ENCODE measurements at regions not wholly inside any gene's neighbourhood (a gene's known extent, or its start where the extent isn't known, plus 50 kb on each side); places are given as distances from the start of the nearest gene placed in this dataset.

GRCh38 chr2:3101016-3101942 lies 276.3 kb downstream of the EIPR1 start:
- FAIRE-seq (no peak), DNase-seq (ENCODE audit: insufficient read length, low spot score) (no peak)

DNA sequence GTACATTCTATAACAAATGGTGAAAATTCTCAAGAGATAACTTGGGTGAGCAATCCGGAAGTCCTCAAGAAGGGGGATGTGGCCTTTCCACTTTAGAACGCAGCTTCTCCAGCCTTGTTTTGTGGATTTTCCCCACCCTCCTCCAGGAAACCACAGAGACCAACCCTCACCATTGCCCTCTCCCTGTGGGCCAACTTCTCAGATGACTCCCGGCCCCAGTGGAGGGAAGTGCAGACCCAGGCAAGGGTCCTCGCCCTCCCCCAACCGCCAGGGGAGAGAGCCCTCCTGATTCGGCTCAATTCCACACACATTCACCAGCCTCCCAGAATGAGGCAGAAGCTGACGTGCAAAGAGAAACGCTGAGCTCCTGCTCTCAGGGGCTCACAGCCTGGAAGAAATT lies 277.2 kb downstream of the EIPR1 start:
- FAIRE-seq = no peak
- DNase-seq (ENCODE audit: insufficient read length, low spot score) = no peak

- no peak for FAIRE-seq
- no peak for DNase-seq (ENCODE audit: insufficient read length, low spot score)
Measured at GRCh38 chr2:3099860-3100234, 277.8 kb downstream of the EIPR1 start.

DNA sequence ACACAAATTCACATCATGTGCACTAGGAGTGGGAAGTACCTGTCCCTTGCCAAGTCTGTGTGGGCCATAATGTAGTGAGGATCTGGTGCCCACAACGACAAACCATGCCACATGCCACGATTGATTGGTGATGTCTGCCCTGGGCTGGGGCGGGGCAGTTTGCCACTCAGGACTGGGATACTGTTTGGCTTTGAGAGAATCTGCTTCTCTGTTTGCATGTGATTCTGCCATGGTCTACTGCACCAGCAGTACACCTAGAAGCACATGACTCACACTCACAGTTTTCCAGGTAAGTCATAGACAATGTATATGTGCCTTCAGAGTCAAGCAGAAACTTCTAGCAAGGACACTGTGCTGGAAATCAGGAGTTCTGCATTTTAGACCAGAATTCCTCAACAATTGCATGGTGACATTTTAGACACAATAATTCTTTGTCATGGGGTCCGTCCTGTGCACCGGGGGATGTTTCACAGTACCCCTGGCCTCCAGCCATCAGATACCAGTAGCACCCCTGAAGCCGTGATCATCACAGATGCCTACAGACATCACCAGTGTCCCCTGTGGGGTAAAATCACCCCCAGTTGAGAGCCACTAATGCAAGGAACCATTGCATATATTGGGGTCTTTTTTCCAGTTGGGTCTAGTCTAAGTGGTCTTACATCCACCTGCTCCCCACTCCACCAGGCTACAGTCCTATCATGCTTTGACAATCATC lies 278.3 kb downstream of the EIPR1 start:
- FAIRE-seq (no peak), DNase-seq (ENCODE audit: insufficient read length, low spot score) (no peak)

DNA sequence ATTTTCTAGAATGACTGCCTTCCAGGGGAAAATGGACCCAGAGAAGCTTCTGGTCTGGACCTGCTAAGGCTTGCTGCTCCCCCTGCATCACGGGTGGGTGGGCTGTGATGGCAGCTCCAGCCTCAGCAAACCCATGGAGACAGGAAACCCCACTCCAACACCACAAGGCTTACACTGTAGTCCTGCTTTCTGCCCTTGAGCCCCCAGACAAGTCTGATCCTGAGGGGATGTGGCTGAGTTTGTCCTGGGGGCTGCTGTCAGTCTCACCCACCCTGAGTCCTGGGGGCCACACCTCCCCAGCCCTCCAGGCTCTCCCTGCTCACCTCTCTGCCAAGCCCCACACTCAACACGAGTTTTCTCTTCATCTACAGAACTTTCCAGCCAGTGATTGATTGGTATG lies 279.4 kb downstream of the EIPR1 start:
- no peak for FAIRE-seq

DNA sequence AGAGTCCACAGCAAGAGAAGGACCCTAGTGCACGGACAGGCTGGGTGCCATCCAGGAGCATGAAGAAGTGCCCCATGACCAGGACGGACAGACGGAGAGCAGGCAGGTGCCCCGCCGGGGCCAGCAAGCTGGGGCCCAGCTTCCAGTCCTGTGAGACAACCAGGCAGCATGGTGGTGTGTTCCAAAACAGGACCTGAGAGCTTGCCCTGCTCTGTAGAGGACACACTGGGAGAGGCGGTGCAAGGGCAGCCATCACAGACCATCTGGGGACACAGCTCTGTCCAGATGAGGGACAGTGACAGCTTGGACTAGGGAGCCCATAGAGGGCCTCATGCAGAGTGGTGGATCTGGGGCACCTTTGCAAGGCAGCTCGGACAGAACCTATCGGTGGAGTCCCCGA lies 279.8 kb downstream of the EIPR1 start:
- FAIRE-seq = no peak
- DNase-seq (ENCODE audit: insufficient read length, low spot score) = no peak

More for the DNA sequence above, 279.4 kb downstream of the EIPR1 start:
- DNase-seq (ENCODE audit: insufficient read length, low spot score) = no peak

- FAIRE-seq (no peak), DNase-seq (ENCODE audit: insufficient read length, low spot score) (no peak)
Measured at GRCh38 chr2:3094999-3095958, 282.3 kb downstream of the EIPR1 start.

DNA sequence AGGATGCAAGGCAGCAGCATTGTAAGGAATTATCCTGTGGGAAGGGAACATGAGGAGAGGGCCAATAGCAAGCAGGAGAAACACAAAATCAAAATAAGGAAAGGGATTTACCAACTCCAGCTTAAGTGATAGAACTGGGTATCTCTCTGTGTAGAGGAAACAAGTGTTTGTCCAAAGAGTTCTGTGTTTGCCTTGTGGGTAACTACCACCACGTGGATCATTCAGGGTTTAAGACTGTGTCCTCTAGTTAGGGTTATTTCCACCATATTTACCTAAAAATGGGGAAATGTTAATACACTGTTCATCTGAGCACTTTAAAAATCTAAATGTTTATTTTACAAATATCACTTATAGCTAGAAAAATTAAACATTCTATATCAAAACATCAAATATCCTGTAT lies 283.3 kb downstream of the EIPR1 start:
- DNase-seq (ENCODE audit: insufficient read length, low spot score) (no peak), FAIRE-seq (no peak)

DNA sequence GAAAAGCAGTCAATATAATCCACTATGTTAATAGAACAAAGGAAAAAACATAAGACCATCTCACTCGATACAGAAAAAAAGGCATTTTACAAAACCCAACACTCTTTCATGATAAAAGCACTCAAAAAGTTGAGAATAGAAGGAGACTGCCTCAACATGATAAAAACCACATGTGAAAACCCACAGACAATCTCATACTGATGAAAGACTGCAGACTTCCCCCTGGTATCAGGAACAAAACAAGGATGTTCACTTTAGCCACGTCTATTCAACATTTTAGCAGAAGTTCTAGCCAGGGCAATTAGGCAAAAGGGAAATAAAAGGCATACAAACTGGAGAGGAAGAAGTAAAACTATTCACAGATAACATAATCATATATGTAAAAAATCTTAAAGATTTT lies 285.9 kb downstream of the EIPR1 start:
- DNase-seq (ENCODE audit: insufficient read length, low spot score) (no peak), FAIRE-seq (no peak)

DNA sequence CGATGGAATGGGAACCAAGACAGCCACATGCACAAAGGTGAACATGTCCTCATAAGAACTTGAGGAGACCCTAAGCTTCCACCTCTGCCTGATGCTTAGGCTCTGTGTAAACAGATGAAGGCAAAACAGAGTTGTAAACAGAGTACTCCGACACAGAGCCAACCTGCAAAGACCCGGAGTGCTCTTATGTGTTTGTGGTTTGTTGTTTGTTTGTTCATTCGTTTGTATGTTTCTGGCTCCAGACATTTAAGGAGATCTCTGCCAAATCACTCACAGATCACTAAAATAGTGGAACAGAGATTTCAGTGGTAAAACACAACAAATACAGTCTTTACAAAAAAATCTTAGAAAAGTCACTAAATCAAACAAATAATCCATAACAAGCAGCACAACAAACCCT lies 294.9 kb downstream of the EIPR1 start:
- FAIRE-seq (no peak), DNase-seq (ENCODE audit: insufficient read length, low spot score) (no peak)

DNA sequence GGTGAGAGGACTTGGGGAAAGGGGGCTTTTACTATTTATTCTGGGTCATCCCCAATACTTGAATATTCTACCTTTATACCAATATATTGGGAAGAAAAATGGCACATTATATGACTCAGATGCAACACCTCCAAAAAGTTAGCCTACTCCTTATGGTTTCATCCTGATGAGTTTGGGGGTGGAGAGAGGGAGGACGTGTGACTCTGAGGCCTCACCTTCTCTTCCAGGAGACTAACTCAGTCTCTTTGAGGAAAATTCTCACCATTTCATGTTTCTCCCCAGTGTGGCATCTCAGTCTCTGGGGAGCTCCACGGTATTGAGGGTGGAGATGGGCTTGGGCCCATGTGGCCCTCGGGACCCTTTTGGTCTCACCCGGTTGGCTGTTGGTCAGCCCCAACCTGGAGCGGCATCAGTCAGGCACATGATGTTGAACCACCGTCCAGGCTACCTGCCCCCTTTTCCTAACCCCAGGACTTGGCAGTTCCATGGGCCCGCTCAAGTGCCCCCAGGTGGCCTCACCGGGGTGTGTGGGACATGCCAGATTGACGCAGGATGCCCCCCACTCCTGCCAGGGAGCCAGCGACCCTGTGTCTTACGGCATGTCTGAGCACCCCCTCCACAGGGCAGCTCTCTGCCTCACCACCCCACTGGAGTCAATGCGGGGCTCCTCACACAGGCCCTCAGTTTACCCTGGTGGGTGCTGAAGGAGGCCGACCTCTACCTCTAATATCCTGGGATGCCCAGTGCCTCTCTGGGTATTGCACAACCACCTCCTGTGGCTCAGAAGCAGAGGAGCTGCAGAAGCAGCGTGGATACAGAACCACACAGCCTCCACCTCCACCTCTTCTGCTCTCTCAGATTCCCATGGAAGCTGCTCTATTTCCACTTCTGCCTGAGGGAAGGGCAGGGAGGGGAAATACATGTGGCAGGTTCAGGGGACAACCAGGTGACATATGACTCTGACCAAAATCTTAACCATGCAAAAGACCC lies 297.4 kb downstream of the EIPR1 start:
- no peak for FAIRE-seq

DNA sequence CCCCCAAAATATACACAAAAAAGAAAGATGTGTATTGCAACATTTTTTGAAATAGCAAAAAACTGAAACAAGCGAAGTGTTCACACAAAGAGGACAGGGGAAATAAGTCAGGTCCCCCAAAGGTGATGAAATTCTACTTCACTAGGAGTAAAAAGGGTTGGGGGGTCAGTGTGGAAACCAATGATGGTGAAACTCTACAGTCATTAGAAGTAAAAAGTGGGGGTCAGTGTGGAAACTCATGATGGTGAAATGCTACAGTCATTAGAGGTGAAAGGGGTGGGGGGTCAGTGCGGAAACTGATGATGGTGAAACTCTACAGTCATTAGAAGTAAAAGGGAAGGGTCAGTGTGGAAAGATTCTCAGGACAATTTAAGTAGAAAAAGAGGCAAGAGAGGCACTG lies 298.2 kb downstream of the EIPR1 start:
- no peak for FAIRE-seq

More for the DNA sequence above, 297.4 kb downstream of the EIPR1 start:
- DNase-seq (ENCODE audit: insufficient read length, low spot score) = no peak

GRCh38 chr2:3078684-3079083 lies 298.9 kb downstream of the EIPR1 start:
- DNase-seq (ENCODE audit: insufficient read length, low spot score) (no peak), FAIRE-seq (no peak)

More for the DNA sequence above, 298.2 kb downstream of the EIPR1 start:
- no peak for DNase-seq (ENCODE audit: insufficient read length, low spot score)

DNA sequence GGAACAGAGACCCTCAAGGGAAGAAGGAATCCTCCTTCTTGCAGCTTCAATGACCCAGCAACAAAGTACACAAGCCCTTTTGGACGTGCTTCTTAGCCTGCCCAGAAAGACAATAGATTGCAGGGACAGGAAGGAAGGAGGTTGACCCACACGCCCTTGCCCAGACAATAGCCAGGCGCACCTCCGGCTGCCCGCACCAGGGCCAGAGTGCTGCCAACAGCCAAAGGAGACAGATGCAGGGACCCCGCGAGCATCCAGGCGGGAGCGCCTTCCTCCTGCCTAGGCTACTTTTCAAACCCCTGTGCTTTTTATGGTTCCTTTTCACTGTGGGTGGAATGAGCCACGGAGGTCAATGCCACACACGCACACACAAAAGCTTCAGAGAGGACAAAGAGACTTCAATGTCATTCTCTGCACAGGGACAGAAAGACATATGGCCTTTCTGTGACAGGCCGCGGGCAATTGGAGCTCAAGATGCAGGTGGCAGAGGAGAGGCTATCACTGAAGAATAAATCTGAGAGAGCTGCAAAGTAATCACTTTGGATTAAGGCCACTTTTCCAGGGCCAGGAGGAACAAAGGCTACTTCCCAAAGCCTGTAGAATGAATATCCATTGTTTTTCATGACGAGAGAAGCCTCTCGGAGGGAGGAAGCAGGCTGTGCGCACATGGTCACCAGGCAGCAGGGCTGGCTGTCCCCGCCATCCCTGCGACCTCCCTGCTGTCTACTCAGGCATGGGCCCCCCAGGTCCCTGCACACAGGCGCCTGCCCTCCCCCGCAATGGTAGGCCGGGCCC lies 300.6 kb downstream of the EIPR1 start:
- DNase-seq (ENCODE audit: insufficient read length, low spot score) = no peak
- no peak for FAIRE-seq

DNA sequence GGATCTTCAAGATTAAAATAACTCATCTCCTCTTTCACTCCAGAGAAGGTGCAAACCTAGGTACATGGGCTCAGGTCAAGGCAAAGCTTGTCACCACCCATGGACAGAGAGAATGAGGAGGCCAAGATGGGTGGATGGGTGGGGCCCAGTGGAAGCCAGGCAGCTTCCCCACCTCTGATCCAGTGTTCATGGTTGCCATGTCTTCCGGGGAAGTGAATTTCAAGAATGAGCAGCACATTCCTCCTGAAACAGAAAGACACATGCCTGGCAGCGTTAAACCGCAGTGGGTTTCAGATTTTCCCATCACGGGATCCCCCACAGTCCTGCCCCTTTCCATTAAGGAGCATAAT lies 301.7 kb downstream of the EIPR1 start:
- FAIRE-seq = no peak
- no peak for DNase-seq (ENCODE audit: insufficient read length, low spot score)

- DNase-seq (ENCODE audit: insufficient read length, low spot score) = no peak
- FAIRE-seq = no peak
Measured at GRCh38 chr2:3075316-3075990, 302.2 kb downstream of the EIPR1 start.

- FAIRE-seq = no peak
- no peak for DNase-seq (ENCODE audit: insufficient read length, low spot score)
Measured at GRCh38 chr2:3073704-3074103, 303.9 kb downstream of the EIPR1 start.

DNA sequence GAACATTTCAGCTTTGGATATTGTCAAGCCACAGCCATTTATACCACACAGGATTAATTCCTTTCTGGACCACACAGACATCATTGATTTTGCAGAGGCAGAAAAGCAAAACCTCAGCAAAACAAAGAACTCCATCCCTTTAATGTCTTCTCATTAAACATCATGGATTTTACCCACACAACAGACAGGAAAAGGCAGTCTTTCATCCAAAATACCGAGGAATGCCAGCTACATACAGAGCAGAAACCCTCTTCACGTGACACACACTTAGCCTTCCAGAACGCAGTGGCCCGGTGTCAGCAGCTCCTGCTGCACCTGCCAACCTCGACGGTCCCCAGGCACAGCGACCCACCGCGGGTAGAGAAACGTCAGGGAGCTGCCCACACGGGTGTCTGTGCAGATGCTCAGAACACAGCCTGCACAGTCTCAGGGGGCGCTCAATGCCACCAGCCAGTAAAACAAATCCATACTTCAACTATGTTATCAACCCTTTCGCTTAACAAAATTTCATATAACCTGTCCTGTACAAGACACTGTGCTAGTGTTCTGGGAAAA lies 304.5 kb downstream of the EIPR1 start:
- DNase-seq (ENCODE audit: insufficient read length, low spot score) (no peak), FAIRE-seq (no peak)

Measured in GM19239 (cell line).